HG03460 (cell line): ENCODE measurements at regions not wholly inside any gene's neighbourhood (a gene's known extent, or its start where the extent isn't known, plus 50 kb on each side); places are given as distances from the start of the nearest gene placed in this dataset.

Experiments used
- ATAC-seq: cut with Tn5 transposase; IDR thresholded peaks from one replicate; pipeline ENCODE4 v1.9.1; 2021; ENCODE audit not compliant: unreplicated experiment

DNA sequence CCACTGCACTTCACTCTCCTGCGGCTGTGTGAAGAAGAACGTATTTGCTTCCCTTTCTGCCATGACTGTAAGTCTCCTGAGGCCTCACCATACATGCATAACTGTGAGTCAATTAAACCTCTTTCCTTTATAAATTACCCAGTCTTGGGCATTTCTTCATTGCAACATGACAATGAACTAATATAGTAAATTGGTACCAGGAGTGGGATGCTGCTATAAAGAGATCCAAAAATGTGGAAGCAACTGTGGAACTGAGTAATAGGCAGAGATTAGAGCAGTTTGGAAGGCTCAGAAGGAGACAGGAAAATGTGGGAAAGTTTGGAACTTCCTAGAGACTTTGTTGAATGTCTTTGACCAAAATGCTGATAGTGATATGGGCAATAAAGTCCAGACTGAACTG, 1907.9 kb downstream of the MRPL39 start:
- ATAC-seq, result no peak

DNA sequence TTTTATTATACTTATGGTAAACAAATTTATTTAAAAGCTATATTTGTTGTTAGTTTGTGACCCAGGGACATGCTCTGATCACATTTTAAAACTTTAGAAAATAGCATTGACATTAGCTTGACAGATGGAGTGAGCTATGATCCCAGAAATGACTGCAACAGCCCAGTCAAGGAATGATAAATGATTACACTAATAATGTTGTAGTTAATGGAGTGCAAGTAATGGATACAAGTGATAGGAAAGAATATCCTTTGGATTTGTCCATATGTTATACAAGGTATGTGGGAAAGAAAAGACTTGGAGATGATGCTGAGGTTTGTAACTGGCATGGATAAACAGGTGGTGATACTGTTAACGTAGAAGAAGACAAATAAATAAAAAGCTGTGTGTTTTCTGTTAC, 1908.7 kb downstream of the MRPL39 start:
- no peak for ATAC-seq

DNA sequence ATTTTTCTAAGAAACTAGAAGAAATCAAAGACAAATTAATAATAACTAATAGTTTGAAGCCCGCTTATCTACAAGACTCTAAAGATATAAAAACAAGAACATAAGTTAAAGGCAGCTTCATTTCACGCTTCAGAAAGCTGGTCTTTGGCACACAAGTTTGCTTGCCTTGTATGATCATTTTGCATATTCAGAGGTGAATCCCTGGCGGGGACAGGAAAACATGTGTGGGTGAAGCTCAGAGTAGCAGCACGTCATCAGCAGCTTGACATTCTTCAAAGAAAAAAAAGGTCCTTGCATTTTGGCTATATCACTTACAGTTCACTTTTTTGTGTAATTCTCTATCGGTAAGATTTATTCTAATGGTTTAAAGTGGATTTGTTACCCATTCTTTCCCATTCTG, 1911.8 kb downstream of the MRPL39 start:
- ATAC-seq, result no peak

DNA sequence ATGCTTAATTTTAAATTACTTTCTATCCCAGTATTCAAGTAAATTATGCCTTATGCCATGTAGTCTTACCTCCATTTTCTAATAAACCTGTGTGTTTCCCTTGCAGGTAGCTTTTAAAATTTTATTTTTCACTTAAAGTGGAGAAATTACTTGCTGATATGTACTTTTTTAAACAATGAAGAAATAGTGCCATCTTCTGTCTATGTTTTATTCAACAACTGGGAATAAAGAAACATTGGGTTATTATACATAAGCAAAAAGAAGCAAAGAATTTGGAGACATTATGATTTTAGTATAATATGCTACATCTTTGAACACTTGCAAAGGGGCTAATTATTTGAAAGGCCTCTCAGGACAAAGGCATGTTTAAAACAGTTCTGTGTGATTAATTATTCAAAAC, 1912.9 kb downstream of the MRPL39 start:
- no peak for ATAC-seq

DNA sequence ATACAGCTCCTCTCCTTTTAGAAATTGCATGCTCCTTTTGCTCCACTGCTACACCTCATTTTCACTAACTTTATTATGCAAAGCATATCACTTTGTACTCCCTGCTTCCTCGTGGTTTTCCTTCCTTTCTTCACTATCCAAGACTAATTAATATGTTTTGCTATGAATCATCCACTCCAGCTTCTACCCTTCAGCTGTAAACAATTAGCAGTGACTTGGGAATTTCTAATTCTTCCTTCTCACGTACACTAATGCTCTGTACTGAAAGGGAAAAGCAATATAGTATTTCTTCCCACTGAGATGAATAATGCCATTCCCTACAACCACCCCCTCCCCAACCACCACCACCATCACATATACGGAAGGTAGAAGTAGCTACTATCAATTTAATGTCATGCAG, 1917.0 kb downstream of the MRPL39 start:
- ATAC-seq, result no peak

DNA sequence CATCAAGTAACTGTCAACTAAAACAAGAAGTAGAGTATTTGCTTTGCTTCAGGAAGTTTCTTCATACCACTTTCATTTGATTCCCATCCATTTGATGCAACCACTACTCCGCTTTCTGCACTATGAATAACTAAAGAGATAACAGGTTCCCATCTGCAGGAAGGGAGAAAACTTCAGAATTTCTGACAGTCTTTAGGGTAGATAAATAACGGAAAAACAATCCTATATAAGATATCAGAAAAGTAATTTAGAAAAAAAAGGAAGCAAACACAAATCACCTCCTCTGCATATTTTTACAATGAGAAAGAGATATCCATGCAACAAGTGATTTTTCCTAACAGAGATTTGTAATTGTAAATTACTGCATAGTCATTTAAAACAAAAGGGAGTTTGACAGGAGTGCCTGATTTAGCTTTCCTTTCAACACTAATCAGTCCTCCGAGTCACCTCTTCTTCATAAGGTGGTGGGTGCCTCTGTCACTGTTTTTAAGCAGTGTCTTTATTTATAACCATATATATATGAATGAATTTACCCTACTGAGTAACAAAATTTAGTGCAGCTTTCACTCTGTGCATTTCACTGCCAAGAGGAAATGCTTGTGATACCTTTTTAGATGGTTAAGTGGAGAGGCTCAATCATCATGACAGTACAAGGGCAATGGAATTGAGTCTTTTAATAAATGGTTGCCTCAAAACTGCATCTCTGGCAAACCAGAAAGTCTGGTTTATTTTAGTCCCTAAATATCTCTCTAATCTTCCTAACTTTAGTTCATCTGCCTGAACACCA, 1920.4 kb downstream of the MRPL39 start:
- no peak for ATAC-seq

DNA sequence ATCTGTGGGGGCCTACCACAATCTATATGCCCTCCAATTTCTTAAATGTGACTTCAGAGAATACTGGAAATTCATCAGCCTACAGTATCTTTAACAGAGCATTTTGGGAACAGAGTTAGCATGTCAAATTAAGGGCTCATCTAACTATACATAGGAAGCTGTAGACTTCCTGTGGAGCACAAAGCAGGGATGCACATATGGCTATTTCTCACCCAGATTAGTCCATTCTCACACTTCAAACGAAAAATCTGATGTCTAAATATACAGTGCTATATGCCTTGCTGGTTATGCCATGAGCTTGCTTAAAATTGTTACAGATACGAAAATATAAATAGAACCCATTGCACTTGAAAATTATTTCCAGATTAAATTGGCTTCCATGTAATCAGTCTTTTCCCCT, 1922.8 kb downstream of the MRPL39 start:
- no peak for ATAC-seq

DNA sequence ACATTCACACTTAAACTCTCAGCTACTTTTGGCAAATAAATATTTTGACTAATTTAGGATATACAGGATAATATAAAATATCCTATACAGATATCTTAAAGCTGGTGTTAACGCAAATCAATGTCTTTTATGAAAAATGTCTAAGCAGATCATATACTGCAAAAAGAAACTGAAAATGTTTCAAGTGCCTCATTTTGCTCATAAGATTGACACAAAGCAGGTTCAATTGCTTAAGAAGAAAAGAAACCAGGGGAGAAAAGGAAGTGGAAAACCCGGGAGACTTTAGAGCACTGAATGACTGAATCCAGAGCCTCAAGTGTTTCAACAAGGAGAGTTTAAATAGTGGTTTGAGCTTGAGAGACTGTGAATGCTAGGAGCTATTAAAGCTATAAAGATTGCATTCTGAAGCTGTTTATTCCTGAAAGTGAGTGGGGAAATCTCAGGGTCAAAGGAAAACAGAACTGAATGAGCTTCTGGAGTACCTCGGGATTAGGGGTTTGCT, 1943.0 kb downstream of the MRPL39 start:
- ATAC-seq, result no peak

DNA sequence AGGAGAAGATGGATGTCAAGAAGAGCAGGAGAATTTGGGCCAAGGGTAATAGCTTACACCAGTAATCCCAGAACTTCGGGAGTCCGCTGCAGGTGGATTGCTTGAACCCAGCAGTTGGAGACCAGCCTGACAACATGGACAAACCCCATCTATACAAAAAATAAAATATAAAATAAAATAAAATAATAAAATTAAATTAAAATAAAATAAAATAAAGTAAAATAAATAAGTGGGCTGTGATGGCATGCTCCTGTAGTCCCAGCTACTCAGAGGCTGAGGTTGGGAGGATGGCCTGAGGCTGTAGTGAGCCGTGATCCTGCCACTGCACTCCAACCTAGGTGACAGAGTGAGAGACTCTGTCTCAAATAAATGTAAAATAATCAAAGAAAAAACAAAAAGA, 1946.7 kb downstream of the MRPL39 start:
- ATAC-seq, result no peak

DNA sequence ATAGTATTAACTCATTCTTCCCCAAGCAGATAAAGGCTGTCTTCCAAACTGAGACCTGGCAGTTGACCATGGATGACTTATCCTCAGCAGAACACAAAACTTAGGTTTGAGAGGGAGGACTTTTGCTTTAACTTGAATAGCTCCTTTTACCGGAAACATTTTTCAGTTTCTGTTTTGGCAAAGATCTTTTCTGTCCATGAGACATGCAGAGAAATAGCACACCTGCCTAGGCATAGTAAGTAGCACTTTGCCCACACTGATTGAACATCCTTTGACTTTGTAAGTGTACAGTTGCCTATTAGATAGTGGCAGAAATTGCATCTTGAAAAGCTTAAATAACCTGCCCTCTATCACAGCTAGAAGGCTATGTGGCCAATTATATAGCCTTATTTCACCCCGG, 1962.5 kb downstream of the MRPL39 start:
- ATAC-seq, result no peak

DNA sequence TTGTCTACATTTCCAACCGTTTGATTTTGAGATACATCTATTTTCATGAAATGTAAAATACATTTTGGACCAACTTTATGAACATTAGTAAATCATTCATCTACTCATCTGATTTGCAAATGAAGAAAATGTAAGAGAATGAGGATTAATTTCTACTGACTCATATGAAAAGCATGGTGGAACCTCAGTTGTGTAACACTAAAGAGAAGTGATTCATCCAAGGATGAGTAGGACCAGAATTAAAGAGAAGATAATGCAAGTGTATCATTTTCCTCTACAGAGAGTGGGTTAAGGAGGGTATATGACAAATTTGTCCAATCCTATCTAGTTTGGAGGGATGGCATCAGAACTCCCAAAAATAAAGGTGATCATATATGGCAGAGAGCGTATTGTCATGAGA, 1967.6 kb downstream of the MRPL39 start:
- no peak for ATAC-seq

DNA sequence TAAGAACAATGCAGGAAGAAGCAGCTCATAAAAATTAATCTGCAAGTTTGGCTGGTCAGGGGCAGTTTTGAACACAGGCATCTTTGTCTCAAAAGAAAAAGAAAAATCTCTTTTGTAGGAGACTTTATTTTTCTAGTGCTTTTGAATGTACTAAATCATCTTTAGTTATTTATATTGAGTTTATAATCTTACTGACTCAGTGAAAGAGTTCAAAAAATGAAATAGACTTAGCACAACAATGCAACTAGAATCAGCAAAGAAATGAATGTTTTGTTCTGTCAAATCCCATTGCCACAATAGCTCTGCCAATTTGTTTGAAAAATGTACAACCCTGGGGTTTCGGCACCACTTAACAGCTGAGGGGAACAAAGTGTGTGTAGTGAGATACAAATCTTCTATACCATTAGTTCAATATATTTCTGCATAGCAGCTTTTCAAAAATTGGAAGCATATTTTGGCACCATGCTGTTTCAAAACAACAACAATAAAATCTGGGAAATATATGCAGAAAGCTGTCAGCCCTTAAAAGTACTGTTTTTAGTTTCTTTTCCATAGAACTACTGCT, 1969.1 kb downstream of the MRPL39 start:
- ATAC-seq, result no peak

DNA sequence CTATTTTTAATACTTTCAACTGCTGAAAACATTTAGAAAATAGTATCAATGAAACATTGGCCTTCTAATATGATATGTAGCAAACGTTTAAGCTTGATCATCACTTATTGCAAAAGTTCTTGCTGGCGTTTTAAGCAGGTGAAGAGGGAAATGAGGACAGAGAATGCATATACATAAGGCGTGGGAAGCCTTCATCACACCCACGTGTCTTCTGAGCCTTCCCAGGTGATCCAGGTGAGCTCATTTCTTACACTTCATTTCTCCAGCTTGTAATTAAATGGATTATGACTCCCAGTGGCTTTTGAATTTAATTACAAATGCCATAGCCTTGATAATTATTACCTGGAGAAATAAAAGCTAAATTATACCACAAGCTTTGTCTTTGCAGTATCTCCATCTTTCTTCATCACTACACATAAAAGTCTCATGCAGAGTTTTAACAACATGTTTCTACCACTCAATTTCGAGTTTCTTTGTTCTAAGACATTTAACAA, 1973.8 kb downstream of the MRPL39 start:
- ATAC-seq, result no peak

DNA sequence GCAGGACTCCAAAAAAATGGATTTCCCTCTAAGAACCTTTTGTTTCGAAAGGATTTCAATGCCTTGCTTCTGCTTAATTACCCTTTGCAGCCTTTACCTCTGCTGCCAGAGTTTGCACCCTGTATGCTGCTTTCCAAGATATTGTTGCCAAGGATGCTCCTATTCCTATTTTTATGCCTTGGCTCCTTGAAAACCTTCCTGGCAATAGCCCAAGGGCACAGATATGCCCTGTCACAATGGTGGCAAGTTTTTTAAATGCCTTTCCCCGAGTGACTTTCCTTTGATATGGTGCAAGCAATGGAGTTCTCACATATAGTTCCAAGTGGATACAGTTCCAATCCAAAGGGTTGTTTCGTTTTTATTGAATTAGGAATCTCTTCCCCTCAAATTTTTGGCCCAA, 1983.0 kb downstream of the MRPL39 start:
- ATAC-seq, result no peak

DNA sequence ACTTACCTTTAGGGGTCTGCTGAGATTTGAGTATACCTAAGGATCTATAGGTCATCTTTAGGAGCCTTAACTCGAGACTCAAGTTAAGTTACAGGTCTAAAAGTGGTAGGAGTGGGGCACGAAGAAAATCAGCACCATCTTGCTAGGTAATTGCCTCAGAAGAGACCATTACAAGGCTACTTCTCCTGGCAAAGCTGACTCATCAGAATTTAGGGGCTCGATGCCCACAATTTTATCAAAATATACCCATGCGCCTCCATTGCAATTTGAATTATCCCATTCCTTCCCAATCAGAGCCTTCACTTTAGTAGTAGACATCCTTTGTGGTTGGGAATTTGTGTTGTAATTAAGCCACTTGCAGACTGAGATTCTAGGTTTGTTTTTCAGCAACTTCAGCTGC, 1994.3 kb downstream of the MRPL39 start:
- ATAC-seq, result no peak

DNA sequence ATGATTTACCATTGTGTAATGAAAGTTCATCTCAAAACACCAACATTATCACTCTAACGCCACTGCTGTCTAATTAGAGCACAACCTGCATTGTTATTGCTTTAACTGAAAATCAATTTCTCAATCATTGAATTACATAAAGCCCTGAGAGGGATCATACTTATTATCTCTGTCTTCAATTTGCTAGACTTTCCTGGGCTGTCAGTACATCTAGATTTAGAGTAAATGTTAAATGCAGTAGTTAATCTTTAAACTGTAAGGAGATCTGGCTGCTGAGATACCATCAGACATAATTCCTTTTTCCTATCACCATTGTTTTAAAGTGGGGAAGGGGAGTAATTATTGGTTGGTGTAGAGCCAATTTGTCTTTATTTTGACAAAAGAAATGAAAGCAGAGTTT, 1995.1 kb downstream of the MRPL39 start:
- ATAC-seq, result no peak

DNA sequence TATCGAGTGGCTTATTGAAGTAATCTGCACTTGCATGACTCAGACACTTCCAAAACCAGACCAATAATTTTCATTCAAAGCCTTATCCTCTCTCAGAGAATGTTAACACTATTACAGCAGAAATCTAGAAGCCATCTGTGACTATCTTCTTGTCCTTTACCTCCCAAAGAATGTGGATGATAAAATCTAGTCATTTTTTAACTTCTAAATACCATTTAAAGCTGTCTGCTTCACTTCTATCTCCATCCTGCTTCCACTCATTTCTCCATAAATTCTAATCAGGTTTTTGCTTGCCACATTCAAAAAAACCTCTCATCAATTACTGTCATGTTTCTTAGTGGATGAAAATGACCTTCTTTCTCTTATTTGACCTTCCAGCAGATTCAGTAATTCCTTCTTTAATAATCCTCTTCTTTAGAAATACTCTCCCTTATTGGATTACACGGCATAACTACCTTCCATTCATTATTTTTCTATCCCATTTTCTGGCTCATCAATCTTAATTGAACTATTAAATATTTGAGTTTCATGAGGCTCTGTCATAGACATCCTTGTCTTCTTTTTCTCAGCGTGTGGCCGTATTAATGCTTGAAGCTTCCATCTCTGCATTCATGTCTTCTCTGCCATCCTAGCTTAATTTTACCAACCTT, 1999.4 kb downstream of the MRPL39 start:
- ATAC-seq, result no peak

DNA sequence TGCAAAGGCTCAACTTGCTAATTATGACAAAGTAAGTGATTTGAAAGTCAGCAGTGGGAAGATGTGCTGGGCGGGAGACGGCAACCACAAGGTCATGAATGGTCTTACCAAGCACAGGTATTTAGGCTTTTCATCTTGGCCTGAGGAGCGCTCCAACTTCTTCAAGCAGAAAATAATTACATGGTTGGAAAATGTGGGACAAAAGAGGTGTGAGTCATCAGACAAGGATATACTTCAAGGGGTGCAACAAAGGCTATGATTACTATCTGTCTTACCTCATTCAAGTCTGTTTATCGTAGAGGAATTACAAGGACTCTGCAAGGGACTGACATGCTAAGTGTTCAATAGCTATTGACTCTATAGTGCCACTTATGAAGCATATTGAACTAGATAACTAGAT, 2005.7 kb downstream of the MRPL39 start:
- no peak for ATAC-seq

DNA sequence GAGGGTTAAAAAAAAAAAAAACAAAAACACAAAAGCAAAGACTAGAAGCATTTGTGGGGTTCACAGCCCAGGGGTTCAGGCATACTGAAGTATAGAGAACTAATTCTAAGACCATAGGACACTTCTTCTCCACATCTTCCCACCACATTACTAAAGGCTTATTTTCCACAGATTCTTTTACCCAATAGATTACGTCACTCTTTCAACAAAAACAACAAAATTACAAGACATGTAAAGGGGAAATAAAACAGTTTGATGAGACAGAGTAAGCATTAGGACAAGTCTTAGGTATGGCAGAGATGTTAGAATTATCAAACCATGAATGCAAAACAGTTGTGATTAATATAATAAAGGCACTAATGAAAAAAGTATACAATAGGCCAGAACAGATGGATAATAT, 2013.7 kb downstream of the MRPL39 start:
- no peak for ATAC-seq

DNA sequence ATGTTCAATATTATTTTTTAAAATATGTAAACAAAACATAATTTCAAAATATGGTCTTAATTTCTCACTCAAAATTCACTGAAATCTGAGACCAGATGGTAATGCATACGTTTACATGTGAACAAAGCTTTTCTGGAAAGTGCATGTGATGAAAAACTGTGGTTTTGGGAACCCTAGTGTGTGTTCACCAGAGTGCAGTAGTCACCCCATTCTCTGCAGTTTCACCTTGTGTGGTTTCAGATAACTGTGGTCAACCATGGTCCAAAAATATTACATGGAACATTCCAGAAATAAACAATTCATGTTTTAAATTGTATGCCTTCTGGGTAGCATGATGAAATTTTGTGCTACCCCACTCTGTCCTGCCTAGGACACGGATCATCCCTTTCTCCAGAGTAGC, 2021.9 kb downstream of the MRPL39 start:
- ATAC-seq, result no peak

DNA sequence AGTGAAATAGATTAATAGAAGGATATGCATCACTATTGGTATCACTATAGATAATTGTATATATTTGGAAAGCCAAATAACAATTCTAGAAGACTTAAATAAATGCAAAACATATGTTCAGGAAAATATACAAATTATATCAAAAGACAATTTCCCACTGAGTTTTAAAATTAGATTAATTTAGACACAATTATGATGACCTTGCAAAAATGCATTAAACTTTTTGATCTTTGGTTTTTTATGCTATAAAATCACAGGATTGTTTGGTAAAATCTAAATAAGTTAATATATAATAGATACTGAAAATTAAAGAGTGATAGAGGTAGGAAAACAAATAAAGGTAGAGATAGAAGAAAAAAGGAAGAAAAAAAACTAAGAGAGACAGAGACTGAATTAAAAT, 2027.7 kb downstream of the MRPL39 start:
- ATAC-seq, result no peak

DNA sequence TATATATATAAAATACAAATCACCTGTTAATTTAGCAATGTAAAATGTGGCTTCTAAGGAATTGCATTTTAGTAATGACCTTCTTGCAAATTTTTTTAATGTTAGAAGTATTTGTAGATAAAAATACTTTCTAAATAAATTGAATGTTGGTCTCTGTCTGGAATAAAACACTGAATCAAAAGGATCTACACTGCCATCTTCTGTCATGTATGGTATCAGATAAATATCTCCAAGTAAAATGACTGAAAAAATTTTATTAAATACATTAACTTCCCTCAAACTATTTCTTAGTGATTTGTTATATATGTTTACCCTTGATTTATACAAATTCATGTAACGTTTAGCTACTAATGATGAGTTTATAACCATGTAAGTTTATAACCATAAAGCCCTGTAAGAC, 2029.3 kb downstream of the MRPL39 start:
- no peak for ATAC-seq
